Stimulated activated CD8-positive, alpha-beta memory T cell treated with anti-CD3 and anti-CD28 coated beads, Interleukin-15, amount 100 ng/mL, for 24 hours (primary cell): ENCODE measurements at regions not wholly inside any gene's neighbourhood (a gene's known extent, or its start where the extent isn't known, plus 50 kb on each side); places are given as distances from the start of the nearest gene placed in this dataset.

Experiments
- DNase-seq: peaks from one replicate; pipeline ENCODE4 v3.0.0-alpha.2; 2020; ENCODE audit warnings: low read depth

DNA sequence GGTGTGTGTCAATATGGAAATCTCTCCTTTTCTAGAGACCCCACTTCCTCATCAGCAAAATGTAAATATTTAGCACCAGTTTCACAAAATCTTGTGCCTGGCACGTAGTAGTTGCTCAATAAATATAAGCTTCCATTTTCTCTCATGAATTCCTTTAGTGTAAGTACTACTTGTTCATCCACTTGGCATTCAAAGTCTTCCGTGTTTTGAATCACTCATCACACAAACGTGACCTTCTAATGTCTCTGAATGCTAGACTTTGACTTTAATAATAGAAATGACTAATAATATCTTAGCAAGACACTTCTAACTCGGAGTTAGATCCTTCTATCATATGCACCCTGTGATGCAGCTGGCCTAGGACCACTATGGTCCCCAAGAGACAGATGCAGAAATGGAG is 168.7 kb upstream of the ZNF32 start:
- no peak for DNase-seq

DNA sequence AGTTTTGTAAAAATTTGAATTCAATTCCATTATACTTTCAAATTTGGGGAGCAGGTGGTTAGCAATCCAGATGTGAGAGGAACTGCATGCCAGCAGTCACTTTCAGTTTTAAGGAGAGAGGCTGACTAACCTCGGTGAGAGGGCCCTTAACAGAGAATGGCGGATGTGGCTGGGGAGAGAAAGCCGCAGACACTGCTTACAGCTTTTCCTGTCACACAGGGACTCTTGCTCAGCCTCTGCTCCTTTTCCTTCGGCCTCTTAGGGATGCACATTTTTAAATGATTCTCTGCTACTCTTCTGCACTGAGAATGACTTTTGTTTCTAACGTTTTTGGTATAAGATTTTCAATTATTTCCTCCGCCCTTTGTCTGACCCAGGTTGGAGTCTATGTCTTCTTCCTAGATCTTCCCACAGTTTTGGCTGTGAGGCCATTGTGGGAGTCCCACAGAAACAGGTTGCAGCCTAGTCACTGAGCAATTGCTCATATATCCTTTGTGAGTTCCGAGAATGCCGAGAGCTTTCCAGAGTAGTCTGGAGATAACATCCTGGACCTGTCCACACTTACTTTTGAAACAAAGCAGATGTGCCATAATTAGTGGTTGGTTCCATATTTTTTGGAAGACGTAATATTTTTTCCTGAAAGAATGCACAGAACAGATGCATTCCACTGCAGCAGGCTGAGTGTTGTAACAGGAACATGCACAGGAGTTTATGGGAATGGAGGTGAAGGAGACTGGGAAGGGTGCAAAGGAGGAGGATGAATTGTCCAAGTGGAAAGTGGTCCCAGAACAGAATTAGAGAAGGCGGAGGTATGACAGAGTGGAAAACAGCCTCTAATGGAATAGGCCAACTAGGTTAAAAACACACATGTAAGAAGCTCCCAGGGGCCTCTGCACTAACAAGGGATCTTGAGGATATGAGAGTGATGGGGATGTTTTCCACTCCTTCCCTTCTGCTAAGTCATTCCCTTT is 168.0 kb upstream of the ZNF32 start:
- DNase-seq = peak; percentile 37

DNA sequence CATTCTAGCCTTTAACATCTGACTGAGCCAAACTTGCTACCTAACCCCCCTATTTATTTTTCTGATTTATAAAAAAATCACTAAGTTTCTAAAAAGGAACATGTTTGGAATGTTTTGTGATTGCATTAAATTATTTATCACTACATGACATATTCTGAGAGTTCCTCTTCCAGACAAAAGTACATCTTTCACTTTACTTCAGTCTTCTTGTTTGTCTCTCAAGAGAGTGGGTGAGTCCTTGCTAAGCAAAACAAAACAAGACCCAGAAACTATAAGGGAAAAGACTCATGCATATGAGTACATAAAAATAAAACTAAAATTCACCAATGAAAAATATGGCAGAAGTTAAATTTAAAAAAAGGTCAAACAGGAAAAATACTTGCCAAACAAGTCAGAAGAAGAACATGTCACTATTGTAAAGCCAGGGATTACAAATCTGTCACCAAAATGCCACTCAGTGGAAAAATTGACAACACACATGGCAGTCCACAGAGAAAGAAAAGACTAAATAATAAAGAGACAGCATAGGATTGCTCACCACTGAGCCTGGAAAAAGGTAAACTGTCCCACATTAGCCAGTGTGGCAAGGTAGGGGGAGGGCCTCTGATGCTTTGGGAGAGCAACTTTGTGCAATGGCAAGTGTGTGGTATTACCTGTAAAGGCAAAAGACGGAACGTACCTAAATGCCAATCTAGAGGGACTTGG is 166.7 kb upstream of the ZNF32 start:
- no peak for DNase-seq

DNA sequence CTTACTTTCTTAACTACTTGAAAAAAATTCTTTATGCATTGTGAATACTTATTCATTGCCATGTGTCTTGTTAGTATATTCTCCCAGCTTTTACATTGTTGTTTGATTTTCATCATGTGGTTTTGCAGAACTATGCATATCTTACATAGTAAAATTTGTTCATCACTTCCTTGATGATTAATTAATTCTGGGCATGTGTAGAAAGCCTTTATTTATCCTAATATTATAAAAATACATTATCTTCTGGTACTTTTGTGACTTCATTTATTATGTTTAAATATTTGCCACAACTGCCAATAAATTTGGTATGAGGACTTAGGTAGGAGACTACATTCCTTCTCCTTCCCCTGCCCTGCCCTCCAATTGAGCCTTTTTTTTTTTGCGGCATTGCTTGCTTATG is 166.0 kb upstream of the ZNF32 start:
- no peak for DNase-seq

DNA sequence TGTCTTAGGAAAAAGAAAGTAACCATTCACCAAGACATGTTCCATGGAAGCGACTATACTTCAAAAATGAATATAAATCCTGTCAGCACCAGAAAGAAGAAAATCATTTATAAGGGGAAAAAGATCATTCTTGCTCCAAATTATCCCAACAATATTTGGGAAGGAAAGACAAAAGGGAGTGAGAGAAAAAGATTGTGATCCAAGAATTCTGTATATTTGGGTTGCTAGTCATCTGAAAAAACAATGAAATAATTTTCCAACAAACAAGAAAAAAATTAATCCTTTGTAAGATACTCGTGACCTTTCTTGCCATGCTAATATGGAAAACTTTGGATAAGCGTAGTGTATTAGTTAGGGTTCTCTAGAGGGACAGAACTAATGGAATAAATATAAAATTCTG is 163.2 kb upstream of the ZNF32 start:
- no peak for DNase-seq

DNA sequence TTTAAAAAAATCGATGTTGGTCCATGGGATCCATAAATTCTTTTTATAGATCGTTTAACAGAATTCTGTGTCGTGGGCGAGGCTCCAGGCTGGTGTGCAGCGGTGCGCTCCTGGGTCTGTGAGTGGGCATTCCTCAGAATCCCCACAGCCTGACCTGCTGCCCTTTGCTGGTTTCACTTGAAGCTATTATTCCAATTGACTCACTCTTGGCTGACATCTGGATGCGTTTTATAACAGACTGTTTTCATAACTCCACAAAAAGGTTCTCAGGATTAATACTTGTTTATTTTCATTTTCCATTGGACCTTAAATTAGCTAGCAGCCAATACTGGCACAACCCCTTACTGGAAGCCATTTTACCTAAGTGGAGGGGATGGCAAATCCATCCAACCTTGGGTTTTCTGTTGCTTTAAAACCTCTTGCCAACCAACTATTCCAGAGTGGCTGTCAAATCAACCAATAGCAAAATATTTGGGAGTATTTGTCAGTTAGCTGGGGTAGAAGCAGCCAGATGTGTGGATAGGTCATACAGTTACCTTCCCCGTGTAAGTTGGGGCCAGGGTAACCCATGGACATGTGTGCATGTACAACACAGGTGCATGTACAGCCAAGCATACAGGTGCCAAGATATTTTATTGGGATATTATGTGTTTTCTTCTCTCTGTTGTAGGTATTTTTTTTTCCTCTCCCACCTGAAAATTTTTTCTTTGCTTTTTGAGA is 160.7 kb upstream of the ZNF32 start:
- DNase-seq = no peak

DNA sequence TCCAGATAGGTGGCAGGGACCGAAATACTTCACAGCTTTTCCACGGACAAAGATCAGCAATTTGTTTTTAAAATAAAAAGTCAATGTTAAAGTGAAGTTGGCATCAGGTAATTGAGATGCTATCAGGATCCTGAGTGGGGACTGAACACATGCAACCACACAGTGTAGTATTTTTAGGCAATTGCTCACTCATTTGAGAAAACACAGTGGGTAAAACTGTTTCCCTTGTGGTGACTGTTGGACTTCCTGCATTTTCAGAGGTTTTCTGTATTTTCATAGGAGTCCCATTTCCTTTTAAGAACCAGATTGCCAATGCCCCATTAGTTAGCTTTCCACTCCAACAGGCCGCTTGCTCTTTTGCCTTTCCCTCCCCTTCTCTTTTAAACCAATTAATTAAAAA is 159.5 kb upstream of the ZNF32 start:
- DNase-seq = no peak

DNA sequence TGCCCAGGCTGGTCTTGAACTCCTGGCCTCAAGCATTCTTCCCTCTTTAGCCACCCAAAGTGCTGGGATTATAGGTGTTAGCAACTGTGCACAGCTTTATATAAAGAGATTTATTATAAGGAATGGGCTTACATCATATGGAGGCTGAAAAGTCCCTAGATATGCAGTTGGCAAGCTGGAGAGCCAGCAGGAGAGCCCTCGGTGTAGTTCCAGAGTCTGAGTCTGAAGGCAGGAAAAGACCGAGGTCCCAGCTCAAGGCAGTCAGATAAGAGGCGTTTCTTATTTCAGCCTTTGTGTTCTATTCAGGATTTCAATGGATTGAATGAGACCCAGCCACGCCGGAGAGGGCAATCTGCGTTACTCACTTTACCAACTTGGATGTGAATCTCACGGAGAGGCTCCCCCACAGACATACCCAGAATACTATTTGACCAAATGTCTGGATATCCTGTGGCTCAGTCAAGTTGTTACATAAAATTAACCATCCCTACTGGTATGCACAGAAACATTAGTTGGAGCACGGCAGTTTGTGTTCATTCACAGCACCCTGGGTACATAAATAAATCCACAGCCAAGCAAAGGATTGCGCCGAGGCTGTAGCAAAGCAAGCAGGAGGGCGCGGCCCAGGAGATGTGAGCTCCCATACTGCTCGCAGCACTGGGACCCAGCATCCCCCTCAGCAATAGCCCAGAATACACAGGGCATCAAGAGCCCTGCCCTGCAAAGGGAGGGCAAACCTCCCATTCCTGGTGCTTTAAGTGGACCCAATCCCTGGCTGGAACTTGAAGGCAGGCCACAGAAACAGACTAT is 158.4 kb upstream of the ZNF32 start:
- DNase-seq = no peak

DNA sequence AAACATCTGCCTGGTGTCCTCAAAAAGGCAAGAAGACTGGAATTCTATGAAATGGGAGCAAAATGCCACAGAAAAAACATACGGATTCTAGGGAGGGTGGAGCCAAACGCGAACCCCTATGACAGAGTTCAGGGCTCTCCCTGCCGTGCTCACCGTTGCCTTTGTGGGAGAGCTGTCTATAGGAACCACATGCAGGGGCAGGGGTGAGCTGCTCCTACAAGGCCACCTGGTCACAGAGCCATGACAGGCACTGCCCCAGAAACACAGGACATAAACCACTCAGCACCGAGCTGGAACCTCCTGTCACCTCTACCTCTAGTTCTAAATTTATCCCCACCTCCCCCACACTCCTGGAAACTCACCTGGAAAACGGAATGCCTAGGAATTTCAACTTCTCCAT is 155.1 kb upstream of the ZNF32 start:
- DNase-seq = no peak

DNA sequence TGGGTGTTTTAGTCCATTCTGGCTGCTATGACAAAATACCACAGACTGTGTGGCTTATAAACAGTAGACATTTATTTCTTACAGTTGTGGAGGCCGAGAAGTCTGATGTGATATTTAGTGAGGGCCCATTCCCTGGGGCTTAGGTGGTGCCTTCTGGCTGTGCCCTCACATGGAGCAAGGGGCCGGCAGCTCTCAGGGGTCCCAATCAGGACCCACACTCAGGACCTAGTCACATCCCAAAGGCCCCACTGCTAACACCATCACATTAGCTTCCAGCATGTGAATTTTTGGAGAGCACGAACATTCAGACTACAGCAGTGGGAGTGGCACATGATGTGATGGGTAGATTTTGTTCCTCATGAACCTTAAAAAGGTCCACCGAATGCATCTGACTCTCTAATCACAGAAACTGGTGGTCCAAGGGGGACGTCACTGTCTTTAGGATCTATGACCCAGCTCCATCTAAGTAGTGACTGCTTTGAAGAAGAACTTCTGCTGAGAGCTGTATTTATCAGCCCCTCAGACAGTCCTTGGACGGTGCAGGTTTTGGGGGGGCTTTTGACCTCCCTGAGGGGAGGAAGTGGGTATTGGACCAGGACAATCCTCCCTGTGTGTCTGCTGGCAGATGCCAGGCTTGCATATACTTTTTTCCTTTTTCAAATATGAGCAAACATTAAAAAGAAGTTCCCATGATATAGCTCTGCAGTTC is 154.5 kb upstream of the ZNF32 start:
- DNase-seq = no peak

DNA sequence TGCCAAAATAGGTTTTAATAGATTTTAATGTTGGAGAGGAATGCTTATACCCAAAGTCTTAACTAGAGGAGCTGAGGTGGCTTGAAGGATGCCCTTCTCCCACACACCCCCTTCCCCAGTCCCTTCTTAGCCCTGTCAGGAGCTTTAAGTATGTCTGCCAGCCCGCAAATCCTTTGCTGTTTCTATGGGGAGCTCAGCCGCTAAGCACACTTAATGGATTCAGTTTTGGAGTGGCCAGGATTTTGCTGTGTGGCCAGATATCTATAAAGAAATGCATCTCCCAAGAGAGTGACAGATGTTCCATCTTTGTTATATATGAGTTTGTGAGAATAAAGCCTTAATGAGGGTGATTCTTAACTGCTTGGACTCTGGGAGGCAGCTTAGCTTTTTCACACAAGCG is 152.9 kb upstream of the ZNF32 start:
- no peak for DNase-seq

DNA sequence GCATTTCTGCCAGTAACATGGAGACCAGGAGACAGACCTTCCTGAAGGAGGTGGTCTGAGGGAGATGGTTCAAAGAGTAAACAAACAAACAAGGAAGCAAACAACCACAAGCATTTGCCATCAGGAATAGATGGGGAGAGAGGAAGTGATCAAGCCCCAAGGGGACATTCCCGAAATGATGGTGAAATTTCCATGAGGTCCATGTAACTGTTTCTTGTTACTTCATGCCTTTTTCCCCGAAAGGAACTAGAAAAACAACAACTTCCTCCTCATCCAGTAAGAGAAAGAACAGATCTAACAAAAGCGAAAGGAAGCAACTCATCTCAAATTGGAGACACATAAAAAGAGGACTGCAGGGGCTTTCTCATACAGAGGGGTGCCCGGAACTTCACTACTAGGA is 152.5 kb upstream of the ZNF32 start:
- no peak for DNase-seq

DNA sequence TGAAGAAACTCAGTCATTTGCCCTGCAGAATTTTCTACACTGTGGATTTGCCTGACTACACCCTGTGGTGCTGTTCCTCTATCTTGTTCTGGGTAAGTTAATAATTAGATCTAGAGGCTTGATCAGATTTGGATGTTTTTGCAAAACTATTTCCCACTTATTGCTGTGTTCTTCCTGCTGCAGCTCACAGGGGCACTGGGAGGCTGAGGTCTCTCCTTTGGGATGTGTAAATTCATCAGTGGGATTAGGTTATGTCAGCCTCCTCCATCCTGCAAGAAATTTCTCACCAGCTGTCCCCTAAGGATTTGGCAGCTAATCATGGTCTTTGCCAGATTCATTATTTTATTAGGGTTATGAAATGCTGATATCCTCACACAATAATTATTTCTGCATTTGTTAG is 148.1 kb upstream of the ZNF32 start:
- DNase-seq = no peak

DNA sequence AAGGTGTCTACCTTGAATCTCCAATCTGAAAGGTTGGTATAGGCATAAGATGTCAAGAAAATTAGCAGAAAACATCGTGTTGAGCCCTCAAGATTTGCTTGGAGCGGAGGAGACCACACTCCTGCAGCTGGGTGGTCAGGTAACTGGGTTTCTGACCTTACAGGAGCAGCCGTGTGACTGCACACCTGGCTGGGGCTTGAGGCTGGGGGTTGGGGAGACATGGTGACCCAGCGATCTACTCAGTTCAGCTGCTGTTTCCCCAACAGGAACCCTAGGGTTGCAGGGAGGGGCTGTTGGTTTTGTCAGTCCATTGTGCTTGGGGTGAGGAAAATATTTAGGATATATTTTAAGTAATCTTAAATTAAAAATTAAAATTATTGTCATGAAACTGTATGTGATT is 147.0 kb upstream of the ZNF32 start:
- DNase-seq = no peak

DNA sequence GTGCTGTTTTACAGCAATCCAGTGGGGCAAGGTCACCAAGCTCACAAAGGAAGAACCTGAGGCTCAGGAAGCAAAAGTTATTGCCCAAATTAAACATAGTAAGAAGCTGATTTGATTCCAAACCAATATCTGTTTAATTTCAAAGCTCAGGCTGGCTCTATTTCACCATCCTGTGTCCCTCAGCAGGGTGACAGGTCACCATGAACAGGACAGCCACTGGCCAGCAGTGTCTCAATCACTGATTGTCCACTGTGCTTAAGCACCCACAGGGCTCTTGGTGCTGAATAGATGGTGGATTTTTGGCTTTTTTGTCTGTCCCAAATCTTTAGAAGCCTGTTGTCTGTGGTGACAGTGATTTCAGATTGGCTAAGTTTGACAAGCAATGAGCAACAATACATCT is 146.4 kb upstream of the ZNF32 start:
- no peak for DNase-seq

DNA sequence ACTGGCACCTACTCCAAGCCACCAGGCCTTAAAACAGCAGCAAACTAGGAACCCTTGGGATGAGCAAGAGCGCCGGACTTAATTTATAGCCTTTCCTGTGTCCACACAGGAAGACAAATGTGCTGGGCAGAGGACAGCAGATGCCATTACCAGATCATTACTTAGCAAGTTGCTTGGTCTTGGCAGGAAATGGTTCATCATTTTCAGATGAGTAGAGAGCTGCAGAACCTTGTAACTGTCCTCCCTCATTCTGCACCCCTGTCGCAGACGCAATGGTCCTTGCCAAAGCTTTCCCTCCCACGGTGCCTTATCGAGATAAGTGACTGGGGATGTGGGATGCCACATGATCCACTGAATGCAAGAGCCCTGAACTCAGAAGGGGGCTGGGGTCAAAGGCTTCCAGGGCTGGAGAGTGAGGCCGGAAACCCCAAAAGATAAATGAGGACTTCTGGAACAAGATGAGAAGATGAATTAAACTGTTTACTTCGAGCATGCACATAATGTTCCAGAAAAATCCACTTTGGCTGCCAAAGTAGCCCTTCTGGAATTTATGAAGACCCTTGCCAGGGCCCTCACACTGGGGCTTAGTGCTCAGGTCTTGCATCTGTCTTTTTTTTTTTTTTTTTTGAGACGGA is 145.6 kb upstream of the ZNF32 start:
- DNase-seq = no peak

DNA sequence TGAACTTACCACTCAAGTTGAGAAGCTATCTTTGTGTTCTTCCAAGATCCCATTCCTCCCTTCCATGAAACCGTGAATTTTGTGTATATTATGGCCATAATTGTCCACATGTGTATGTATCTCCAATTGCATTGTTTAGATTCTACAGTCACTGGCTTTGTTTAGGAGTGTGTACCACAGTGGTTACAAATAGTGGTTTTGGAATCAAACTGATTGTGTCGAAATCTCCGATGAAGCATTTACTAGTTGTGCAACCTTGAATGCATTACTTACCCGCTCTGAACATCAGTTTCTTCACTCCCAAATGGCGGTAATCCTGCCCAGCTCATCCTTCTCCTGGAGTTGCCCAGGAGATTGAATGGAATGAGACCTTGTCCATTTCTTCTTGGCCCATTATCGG is 145.0 kb upstream of the ZNF32 start:
- no peak for DNase-seq

DNA sequence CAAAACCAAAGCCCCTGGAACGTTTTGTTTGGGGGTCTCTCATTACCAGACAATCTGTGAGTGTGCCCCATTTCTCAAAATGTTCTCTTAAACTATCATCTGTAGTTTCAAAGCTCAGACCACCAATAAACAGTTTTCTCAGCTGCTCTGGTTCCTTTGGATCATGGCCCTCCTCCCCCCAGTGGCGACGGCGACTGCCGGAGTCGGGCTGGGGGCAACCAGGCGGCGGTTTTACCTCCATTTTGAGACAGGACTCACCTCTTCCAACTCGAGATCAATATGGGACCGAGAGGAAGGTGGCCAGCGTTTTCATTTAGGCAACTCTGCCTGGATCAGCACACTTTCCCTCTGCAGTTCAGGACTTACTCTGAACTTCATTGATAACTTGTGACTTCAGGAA is 141.5 kb upstream of the ZNF32 start:
- DNase-seq = no peak

DNA sequence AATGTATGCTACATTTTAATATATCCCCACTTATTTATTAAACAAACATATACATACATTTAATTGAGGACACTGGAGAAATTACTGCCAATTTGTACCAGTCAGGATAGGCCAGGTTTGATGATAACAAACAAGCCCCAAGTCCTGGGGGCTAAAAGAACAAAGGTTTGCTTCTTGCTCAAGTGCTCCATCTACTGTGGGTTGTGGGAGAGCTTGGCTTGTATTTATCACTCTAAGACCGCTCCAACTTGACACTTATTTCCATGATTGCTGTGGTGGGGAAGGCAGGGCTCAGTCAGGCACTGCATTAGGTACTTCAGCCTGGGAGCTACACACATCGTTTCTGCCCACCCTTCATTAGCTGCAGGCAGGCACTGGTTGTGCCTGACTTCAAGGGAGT is 136.6 kb upstream of the ZNF32 start:
- no peak for DNase-seq

DNA sequence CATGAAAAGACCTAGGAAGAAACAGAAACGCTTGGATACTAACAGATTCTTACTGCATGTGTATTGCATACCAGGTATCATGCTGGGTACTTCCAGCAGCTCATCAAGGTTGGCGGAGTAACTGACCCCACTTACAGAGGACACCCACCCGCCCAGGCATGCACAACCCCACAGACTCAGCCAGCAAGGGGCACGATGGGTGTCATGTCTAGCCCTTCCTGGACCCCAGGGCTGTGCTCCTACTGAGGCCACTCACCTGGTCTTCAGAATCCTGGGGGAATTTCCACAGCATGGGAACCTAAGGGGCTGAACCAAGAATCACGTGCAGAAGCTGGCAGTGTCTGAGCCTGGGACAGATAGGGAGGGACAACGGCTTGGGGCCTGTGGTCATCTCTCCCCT is 134.1 kb upstream of the ZNF32 start:
- no peak for DNase-seq
